HEK293T (cell line): ENCODE measurements at regions not wholly inside any gene's neighbourhood (a gene's known extent, or its start where the extent isn't known, plus 50 kb on each side); places are given as distances from the start of the nearest gene placed in this dataset.

Experiments used
- CTCF ChIA-PET: fragments of 350-600 bp; formaldehyde crosslinking; extraction: SDS; loops from one replicate; lab custom pipeline; 2021; ENCODE audit warnings: antibody characterized with exemption, inconsistent platforms; lab: Yijun Ruan, JAX
- POLR2A ChIA-PET: fragments of 350-600 bp; formaldehyde crosslinking; extraction: SDS; loops from one replicate; lab custom pipeline; 2020; ENCODE audit warnings: antibody characterized with exemption, inconsistent platforms; lab: Yijun Ruan, JAX
- DNase-seq: peaks from one replicate; pipeline ENCODE4 v3.0.0; 2012; ENCODE audit warnings: mixed read lengths; ENCODE audit errors: extremely low spot score
- ARNT ChIP-seq: fragments of 450-650 bp; IDR thresholded peaks from 2 replicates; pipeline ENCODE4 v1.6.1; 2017; ENCODE audit warnings: mild to moderate bottlenecking
- BHLHE40 ChIP-seq: fragments of 450-650 bp; IDR thresholded peaks from 2 replicates; pipeline ENCODE4 v1.6.1; 2016; ENCODE audit warnings: mild to moderate bottlenecking, moderate library complexity, borderline replicate concordance
- CTBP1 ChIP-seq: fragments of 450-650 bp; IDR thresholded peaks from 2 replicates; pipeline ENCODE4 v1.6.1; 2016; ENCODE audit warnings: borderline replicate concordance
- ELF4 ChIP-seq: fragments of 450-650 bp; IDR thresholded peaks from 2 replicates; pipeline ENCODE4 v1.6.1; 2017; ENCODE audit warnings: antibody characterized with exemption
- FOXA1 ChIP-seq: fragments of 450-650 bp; IDR thresholded peaks from 2 replicates; pipeline ENCODE4 v1.6.1; 2016; ENCODE audit warnings: mild to moderate bottlenecking
- FOXK2 ChIP-seq: fragments of 450-650 bp; IDR thresholded peaks from 2 replicates; pipeline ENCODE4 v1.6.1; 2016; ENCODE audit warnings: mild to moderate bottlenecking
- FOXM1 ChIP-seq: fragments of 450-650 bp; IDR thresholded peaks from 2 replicates; pipeline ENCODE4 v1.6.1; 2017; ENCODE audit warnings: mild to moderate bottlenecking, borderline replicate concordance
- HDGF ChIP-seq: fragments of 450-650 bp; IDR thresholded peaks from 2 replicates; pipeline ENCODE4 v1.6.1; 2017; ENCODE audit warnings: antibody characterized with exemption, borderline replicate concordance
- L3MBTL2 ChIP-seq: fragments of 450-650 bp; conservative IDR thresholded peaks from 2 replicates; pipeline ENCODE4 v1.6.1; 2016; ENCODE audit warnings: mild to moderate bottlenecking
- LEF1 ChIP-seq: fragments of 450-650 bp; IDR thresholded peaks from 2 replicates; pipeline ENCODE4 v1.6.1; 2017; ENCODE audit warnings: mild to moderate bottlenecking, borderline replicate concordance
- NFRKB ChIP-seq: fragments of 450-650 bp; IDR thresholded peaks from 2 replicates; pipeline ENCODE4 v1.6.1; 2016; ENCODE audit warnings: mild to moderate bottlenecking, moderate library complexity
- SP1 ChIP-seq: fragments of 450-650 bp; IDR thresholded peaks from 2 replicates; pipeline ENCODE4 v1.6.1; 2017
- SUZ12 ChIP-seq: fragments of 450-650 bp; IDR thresholded peaks from 2 replicates; pipeline ENCODE4 v1.6.1; 2016; ENCODE audit warnings: mild to moderate bottlenecking
- TARDBP ChIP-seq: fragments of 450-650 bp; IDR thresholded peaks from 2 replicates; pipeline ENCODE4 v1.6.1; 2016
- ZNF384 ChIP-seq: fragments of 450-650 bp; IDR thresholded peaks from 2 replicates; pipeline ENCODE4 v1.6.1; 2016
- TF ChIP-seq, protein P1 (sequence below): fragments of 450-650 bp; IDR thresholded peaks from 2 replicates; pipeline ENCODE4 v1.6.1; 2016

DNA sequence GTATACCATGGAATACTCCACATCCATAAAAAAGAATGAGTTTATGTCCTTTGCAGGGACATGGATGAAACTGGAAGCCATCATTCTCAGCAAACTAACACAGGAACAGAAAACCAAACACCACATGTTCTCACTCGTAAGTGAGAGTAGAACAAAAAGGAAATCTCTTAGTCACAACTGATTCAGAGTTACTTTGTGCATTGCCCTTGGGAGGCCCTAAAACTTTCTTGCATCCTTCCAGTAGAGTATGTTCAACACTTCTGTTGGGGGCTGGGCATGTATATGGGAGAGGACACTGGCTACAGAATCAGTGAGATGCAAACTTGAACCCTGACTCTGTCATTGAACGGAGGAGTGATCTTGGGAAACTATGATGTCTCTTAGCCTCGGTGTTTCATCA, 147.4 kb upstream of the IRX5 start:
- no peak for DNase-seq
- ChIA-PET POLR2A (no interaction called here), CTCF (no interaction called here)
- TF ChIP-seq NFRKB (no peak), SP1 (no peak), FOXM1 (no peak), ARNT (no peak), L3MBTL2 (no peak), CTBP1 (no peak), FOXK2 (no peak), SUZ12 (no peak), ZNF384 (no peak), TARDBP (no peak)
- TF ChIP-seq, protein P1, sequence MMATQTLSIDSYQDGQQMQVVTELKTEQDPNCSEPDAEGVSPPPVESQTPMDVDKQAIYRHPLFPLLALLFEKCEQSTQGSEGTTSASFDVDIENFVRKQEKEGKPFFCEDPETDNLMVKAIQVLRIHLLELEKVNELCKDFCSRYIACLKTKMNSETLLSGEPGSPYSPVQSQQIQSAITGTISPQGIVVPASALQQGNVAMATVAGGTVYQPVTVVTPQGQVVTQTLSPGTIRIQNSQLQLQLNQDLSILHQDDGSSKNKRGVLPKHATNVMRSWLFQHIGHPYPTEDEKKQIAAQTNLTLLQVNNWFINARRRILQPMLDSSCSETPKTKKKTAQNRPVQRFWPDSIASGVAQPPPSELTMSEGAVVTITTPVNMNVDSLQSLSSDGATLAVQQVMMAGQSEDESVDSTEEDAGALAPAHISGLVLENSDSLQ, result no peak

DNA sequence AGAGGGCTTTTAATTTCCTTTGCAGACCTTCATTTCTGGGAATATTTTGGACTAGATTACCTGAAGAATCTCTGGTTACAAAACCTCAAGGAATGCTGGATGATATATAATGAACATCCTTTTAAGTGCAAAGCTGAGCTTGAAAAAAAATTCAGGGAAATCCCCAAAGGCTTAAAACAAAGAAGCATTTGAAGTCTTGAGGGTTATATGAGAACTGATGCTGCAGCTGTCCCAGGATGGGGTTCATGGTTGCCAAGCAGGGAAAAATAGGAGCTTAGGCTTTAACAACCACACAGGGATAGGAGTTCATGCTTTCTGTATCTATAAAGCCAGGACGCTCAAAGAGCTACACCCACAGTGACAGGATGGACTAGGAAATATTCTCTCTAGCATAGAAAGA, 150.4 kb upstream of the IRX5 start:
- no peak for TF ChIP-seq FOXM1
- no peak for TF ChIP-seq SP1
- TF ChIP-seq SUZ12, result no peak
- no peak for TF ChIP-seq ELF4
- no peak for TF ChIP-seq HDGF
- TF ChIP-seq, protein P1, result no peak
- no peak for TF ChIP-seq FOXA1
- no peak for TF ChIP-seq TARDBP
- TF ChIP-seq ZNF384, result no peak
- no peak for TF ChIP-seq ARNT
- TF ChIP-seq BHLHE40, result no peak
- no peak for TF ChIP-seq FOXK2
- no peak for TF ChIP-seq L3MBTL2
- ChIA-PET POLR2A (no interaction called here), CTCF (no interaction called here)
- DNase-seq, result no peak

DNA sequence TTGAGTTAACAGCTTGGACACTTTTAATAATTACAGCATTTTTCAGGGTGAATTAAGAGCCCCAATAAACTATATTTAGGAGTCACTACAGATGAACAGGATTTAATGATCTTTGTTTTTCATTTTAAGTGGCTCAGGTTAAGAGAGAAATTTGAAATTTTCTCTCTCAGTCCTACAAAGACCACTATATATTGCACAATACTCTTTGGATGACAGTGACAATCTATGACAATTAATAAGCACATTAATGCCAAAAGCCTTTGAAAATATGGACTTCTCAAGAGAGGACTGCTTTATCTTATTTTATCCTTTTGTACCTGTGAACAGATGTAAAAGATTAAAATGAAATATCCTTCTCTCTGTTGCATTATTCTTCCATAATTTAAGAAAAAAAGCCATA, 151.1 kb upstream of the IRX5 start:
- DNase-seq, result no peak
- POLR2A ChIA-PET, result no interaction called here
- no peak for TF ChIP-seq NFRKB
- TF ChIP-seq HDGF, result no peak
- no peak for TF ChIP-seq CTBP1
- no peak for TF ChIP-seq FOXM1
- TF ChIP-seq ZNF384, result no peak
- TF ChIP-seq FOXA1, result no peak
- no peak for TF ChIP-seq TARDBP
- TF ChIP-seq ARNT, result no peak
- TF ChIP-seq, protein P1, result no peak
- TF ChIP-seq SP1, result no peak
- TF ChIP-seq BHLHE40, result no peak
- TF ChIP-seq LEF1, result no peak
- no peak for TF ChIP-seq FOXK2
- no peak for TF ChIP-seq SUZ12
- TF ChIP-seq L3MBTL2, result no peak
- no peak for TF ChIP-seq ELF4
- CTCF ChIA-PET, result no interaction called here

DNA sequence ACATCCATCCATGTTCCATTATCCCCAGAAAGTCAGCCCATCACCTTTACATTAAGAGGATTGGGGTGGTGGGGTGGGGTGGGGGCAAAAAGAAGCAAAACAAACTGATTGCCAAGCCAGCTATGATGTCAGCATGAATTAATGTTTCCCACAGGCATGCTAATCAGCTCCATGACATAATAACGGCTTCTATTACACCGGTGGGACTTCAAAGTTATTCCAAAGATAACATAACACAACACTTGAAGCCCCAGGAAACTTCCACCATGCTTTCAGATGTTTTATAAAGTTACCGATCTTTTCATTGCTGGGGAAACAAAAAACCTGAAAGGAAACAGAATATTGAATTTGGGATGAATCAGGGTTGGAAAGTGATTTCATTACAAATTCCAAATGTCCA, 155.9 kb upstream of the IRX5 start:
- DNase-seq, result peak; percentile 9
- no peak for TF ChIP-seq FOXM1
- no peak for TF ChIP-seq ZNF384
- no peak for TF ChIP-seq ELF4
- no peak for TF ChIP-seq ARNT
- CTCF ChIA-PET, result interaction anchor here (1.0 kb wide), 1 partner anchor 21 kb away, joined by 3 read pairs; no protein-coding TSS in a partner anchor
- POLR2A ChIA-PET, result no interaction called here

DNA sequence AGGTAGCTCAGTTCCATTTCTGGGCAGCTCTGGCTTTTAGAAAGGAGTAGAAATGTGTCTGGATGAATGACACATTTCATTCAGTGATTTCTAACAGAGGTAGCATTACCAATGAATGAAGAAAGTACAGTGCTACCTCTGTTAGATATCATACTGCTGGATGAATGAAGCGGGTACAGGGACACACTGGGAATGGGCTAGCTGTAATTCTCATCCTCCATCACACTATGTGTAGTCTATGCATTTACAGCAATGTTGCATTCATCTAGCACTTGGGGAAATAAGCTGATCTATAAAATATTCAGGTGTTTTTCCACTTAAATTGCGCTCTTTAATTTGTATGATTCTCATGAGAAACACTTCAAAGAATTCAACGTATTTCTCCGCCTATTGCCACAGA, 158.3 kb upstream of the IRX5 start:
- DNase-seq, result no peak
- no peak for TF ChIP-seq SUZ12
- ChIA-PET CTCF (no interaction called here), POLR2A (no interaction called here)

DNA sequence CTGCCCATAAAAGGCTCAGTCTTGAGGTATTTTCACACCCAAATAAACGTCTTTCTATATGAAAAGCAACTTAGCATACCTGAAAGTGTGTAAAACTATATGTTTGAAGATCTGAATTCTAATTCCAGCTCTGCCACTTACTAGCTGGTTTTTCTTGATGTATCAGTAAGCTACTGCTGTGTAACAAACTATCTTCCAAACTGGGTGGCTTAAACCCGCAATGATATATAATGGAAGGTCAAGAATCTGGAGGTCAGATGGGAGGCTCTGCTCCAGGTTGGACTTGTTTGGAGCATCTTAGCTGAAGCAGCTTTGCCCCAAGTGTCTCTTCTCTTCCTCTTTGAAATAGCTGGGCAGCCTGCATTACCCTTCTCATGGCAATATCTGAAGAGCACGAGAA, 164.3 kb upstream of the IRX5 start:
- POLR2A ChIA-PET, result no interaction called here
- TF ChIP-seq FOXA1, result no peak
- TF ChIP-seq CTBP1, result no peak
- TF ChIP-seq BHLHE40, result no peak
- DNase-seq, result no peak
- CTCF ChIA-PET, result no interaction called here

DNA sequence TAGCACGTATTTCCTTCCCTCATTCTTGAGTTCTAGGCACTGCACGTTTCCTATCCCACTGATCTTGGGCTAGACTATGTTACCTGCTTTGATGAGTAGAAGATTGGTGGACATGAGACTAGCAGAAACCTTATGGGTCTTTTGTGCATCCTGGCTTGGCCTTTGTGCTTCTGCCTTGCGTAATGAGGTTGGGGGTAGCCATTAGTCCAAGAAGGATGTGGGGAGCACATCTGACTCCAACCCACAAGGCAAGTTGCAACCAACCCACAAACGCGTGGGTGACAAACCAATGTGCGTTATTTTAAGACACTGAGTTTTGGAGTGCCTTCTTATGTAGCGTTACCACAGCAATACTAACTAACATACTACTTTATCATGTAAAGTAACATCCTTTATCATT, 180.4 kb upstream of the IRX5 start:
- ChIA-PET POLR2A (no interaction called here), CTCF (no interaction called here)
- TF ChIP-seq NFRKB, result no peak
- TF ChIP-seq HDGF, result no peak
- TF ChIP-seq L3MBTL2, result no peak
- TF ChIP-seq BHLHE40, result no peak
- TF ChIP-seq SUZ12, result no peak
- no peak for TF ChIP-seq CTBP1
- TF ChIP-seq, protein P1, result no peak
- no peak for DNase-seq
